Choroid plexus epithelial cell (primary cell): ENCODE measurements at regions not wholly inside any gene's neighbourhood (a gene's known extent, or its start where the extent isn't known, plus 50 kb on each side); places are given as distances from the start of the nearest gene placed in this dataset.
"Not testable (repeated sequence)": the region's sequence is repeated elsewhere in the genome, so short reads cannot be mapped to it uniquely, and the experiment has no call there.

Experiments
- DNase-seq: peaks from one replicate; pipeline ENCODE4 v3.0.0-alpha.2; 2010; ENCODE audit warnings: low read depth
- H3K4me3 ChIP-seq: 2 replicates; pipeline ENCODE4 v1.5.1; 2011; ENCODE audit warnings: low read depth, mild to moderate bottlenecking, control low read depth, low read length, moderate library complexity
- TF ChIP-seq, protein P1 (sequence below): conservative IDR thresholded peaks from 2 replicates; pipeline ENCODE4 v1.5.1; 2011; ENCODE audit warnings: low read depth, mild to moderate bottlenecking, control low read depth, inconsistent platforms, low read length, moderate library complexity

- H3K4me3 ChIP-seq = no peak overlapping the region
- no peak for DNase-seq
- TF ChIP-seq, protein P1, sequence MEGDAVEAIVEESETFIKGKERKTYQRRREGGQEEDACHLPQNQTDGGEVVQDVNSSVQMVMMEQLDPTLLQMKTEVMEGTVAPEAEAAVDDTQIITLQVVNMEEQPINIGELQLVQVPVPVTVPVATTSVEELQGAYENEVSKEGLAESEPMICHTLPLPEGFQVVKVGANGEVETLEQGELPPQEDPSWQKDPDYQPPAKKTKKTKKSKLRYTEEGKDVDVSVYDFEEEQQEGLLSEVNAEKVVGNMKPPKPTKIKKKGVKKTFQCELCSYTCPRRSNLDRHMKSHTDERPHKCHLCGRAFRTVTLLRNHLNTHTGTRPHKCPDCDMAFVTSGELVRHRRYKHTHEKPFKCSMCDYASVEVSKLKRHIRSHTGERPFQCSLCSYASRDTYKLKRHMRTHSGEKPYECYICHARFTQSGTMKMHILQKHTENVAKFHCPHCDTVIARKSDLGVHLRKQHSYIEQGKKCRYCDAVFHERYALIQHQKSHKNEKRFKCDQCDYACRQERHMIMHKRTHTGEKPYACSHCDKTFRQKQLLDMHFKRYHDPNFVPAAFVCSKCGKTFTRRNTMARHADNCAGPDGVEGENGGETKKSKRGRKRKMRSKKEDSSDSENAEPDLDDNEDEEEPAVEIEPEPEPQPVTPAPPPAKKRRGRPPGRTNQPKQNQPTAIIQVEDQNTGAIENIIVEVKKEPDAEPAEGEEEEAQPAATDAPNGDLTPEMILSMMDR = no peak
Measured at GRCh38 chr18:32870611-32871010, 97.8 kb upstream of the KLHL14 start.

DNA sequence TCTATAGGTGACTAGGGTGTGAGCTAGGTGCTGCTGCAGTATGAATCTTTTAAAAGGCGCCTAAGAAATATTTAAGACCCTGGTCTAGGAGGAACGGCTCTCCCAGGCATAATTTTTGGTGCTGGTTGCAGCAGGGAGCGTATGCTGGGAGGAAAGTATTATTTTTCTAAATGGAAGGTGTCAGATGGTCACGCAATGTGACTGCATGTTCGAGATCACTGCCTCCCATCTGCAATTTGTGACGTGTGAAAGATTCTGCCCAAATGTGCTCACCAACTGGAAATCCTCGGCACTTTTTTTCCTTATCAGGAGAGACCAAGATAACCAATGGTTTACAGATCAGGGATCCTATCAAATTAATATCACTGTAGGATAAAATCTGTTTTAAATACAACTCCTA, 95.6 kb upstream of the KLHL14 start:
- no peak overlapping the region for H3K4me3 ChIP-seq
- TF ChIP-seq, protein P1 = no peak
- no peak for DNase-seq

- DNase-seq = no peak
- TF ChIP-seq, protein P1 = no peak
Measured at GRCh38 chr18:32867936-32868335, 95.1 kb upstream of the KLHL14 start.

DNA sequence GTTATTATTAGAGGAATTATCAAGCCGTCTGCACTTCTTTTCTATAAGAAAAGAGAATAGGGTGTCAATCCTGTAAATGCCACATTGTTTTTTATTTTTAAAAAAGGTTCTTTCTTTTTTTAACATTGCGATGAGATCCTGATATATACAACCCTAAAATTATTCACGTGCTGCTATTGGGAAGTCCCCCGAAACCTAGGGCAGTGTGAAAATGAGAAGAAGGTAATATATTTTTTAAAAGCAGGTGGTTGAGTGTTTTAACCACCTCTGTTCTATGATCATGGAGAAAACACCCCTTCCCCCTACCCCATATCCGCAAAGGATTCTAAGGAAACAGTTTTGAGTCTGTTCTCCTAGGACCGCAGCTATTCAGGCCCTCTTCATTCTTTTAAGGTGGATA, 94.5 kb upstream of the KLHL14 start:
- TF ChIP-seq, protein P1 = no peak
- DNase-seq = no peak
- H3K4me3 ChIP-seq = no peak overlapping the region

More at GRCh38 chr18:32867936-32868335, 95.1 kb upstream of the KLHL14 start:
- no peak overlapping the region for H3K4me3 ChIP-seq

DNA sequence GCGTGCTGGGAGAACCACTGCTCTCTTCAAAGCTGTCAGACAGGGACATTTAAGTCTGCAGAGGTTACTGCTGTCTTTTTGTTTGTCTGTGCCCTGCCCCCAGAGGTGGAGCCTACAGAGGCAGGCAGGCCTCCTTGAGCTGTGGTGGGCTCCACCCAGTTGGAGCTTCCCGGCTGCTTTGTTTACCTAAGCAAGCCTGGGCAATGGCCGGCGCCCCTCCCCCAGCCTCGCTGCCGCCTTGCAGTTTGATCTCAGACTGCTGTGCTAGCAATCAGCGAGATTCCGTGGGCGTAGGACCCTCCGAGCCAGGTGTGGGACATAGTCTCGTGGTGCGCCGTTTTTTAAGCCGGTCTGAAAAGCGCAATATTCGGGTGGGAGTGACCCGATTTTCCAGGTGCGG, 89.2 kb upstream of the KLHL14 start:
- not testable (repeated sequence) for DNase-seq, H3K4me3 ChIP-seq

- H3K4me3 ChIP-seq = no peak overlapping the region
- peak; percentile 5 for DNase-seq
- TF ChIP-seq, protein P1 = no peak
Measured at GRCh38 chr18:32851936-32852335, 79.1 kb upstream of the KLHL14 start.

- no peak for DNase-seq
- TF ChIP-seq, protein P1 = no peak
- H3K4me3 ChIP-seq = no peak overlapping the region
Measured at GRCh38 chr18:32848826-32849225, 76.0 kb upstream of the KLHL14 start.

GRCh38 chr18:32847691-32848090, 74.9 kb upstream of the KLHL14 start:
- TF ChIP-seq, protein P1 = no peak

More at GRCh38 chr18:32847691-32848090, 74.9 kb upstream of the KLHL14 start:
- peak; percentile 5 for DNase-seq
- H3K4me3 ChIP-seq = no peak overlapping the region
